Mucosa of descending colon (tissue), 3 donors: ENCODE measurements at regions not wholly inside any gene's neighbourhood (a gene's known extent, or its start where the extent isn't known, plus 50 kb on each side); places are given as distances from the start of the nearest gene placed in this dataset.

Experiments used
- ATAC-seq: fragments of 200-7000 bp; cut with Tn5 transposase; one replicate; pipeline ENCODE4 v1.9.1; 2020; ENCODE audit warnings: mild to moderate bottlenecking, moderate library complexity
- DNase-seq, 3 donors: peaks; one replicate each; pipeline ENCODE4 v3.0.0-alpha.2; 2020
- H3K36me3 ChIP-seq: fragments of 200-600 bp; one replicate; pipeline ENCODE4 v1.8.0; 2021; ENCODE audit warnings: low read depth, mild to moderate bottlenecking
- H3K4me1 ChIP-seq: fragments of 200-600 bp; one replicate; pipeline ENCODE4 v1.8.0; 2021; ENCODE audit warnings: low read depth, mild to moderate bottlenecking
- H3K4me3 ChIP-seq: fragments of 200-600 bp; one replicate; pipeline ENCODE4 v1.8.0; 2021; ENCODE audit warnings: mild to moderate bottlenecking
- H3K9me3 ChIP-seq: fragments of 200-600 bp; one replicate; pipeline ENCODE4 v1.8.0; 2021; ENCODE audit warnings: mild to moderate bottlenecking
- CTCF ChIP-seq: fragments of 200-600 bp; IDR thresholded peaks from one replicate; pipeline ENCODE4 v1.8.0; 2022; ENCODE audit warnings: antibody characterized with exemption, mild to moderate bottlenecking
- intact Hi-C, 2 donors: fragments of 100-400 bp; cut with DNase I in 1 of 2; cut with micrococcal nuclease in 1 of 2; formaldehyde crosslinking; loops; one replicate each; pipeline versions ENCODE4 v1.11.0 to v1.11.1; 2022; cut with DNase I, micrococcal nuclease
- donor health status: DM: no; HTN: no; CAD: no; lungs with moderate emphysema.
- donor health status: DM: no; HTN: no; CAD: no.
- donor health status: DM: no; HTN: yes; CAD: no.

DNA sequence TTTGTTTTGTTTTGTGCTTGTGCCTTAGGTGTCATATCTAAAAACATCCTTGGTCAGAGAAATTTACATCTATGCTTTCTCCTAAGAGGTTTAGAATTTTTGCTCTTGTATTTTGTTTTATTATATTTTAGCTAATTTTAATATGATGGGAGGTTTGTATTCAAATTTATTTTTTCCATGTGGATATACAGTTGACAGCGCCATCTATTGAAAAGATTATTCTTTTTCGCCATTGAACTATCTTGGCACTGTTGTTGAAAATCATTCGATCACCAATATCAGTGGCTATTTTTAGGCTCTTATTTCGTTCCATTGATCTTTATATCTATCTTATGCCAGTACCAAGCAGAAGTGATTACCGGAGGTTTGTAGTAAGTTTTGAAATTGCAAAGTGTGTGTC is 510.3 kb downstream of the BRD1 start:
- Histone ChIP-seq H3K4me1 (no peaks in the 10 kb centered on the region), H3K4me3 (no peak overlapping the region), H3K9me3 (no peaks in the 10 kb centered on the region), H3K36me3 (no peaks in the 10 kb centered on the region)
- ATAC-seq (no peak), DNase-seq (no peak)
- TF ChIP-seq CTCF: no peak
- intact Hi-C loops: loop anchor here in 1 of 2 donors (10.0 kb wide), 1 partner anchor 743 kb away; no protein-coding TSS in a partner anchor

- ATAC-seq: no peak
- no peak for TF ChIP-seq CTCF
- no peaks in the 10 kb centered on the region for H3K36me3 ChIP-seq
These were observed 515.1 kb downstream of the BRD1 start for GRCh38 chr22:49312601-49313000.

GRCh38 chr22:49310354-49310753 is 517.3 kb downstream of the BRD1 start:
- ATAC-seq: no peak
- no peaks in the 10 kb centered on the region for H3K36me3 ChIP-seq
- TF ChIP-seq CTCF: no peak
- DNase-seq: no peak
- no peaks in the 10 kb centered on the region for H3K9me3 ChIP-seq
- intact Hi-C loops: loop anchor here in 1 of 2 donors (10.0 kb wide), 1 partner anchor 736 kb away; no protein-coding TSS in a partner anchor
- H3K4me1 ChIP-seq: no peaks in the 10 kb centered on the region
- H3K4me3 ChIP-seq: no peak overlapping the region

More at GRCh38 chr22:49312601-49313000, 515.1 kb downstream of the BRD1 start:
- Histone ChIP-seq H3K4me3 (no peak overlapping the region), H3K4me1 (no peaks in the 10 kb centered on the region), H3K9me3 (no peaks in the 10 kb centered on the region)
- DNase-seq: no peak
- intact Hi-C loops: loop anchor here in 1 of 2 donors (10.0 kb wide), 1 partner anchor 738 kb away; no protein-coding TSS in a partner anchor

GRCh38 chr22:49308300-49308699 is 519.4 kb downstream of the BRD1 start:
- ATAC-seq (no peak), DNase-seq (no peak)
- H3K36me3 ChIP-seq: no peaks in the 10 kb centered on the region
- no peak overlapping the region for H3K4me3 ChIP-seq
- intact Hi-C loops: no loop called here
- no peak for TF ChIP-seq CTCF
- H3K9me3 ChIP-seq: no peaks in the 10 kb centered on the region
- H3K4me1 ChIP-seq: no peaks in the 10 kb centered on the region

DNA sequence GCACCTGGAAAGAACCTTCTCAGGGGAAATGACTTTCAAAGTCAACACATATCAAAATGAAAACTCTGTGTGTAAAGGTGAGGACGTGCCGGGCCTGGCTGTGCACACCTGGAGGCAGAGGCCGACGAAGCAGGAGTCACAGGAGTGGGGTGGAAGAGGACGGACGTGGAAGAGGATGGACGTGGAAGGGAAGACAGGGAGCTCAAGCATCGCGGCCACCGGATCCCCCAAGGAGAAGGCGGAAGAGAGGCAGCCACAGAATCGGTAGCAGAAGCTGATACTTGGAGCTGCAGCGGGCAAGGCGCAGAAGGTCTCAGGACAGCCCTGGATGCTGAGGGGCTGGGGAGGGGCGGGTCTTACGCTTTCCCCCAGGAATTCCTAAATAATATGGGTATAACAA is 519.8 kb downstream of the BRD1 start:
- Histone ChIP-seq H3K9me3 (no peaks in the 10 kb centered on the region), H3K36me3 (no peaks in the 10 kb centered on the region), H3K4me3 (no peak overlapping the region), H3K4me1 (no peaks in the 10 kb centered on the region)
- ATAC-seq (no peak), DNase-seq (no peak)
- no peak for TF ChIP-seq CTCF
- intact Hi-C loops: no loop called here

- H3K9me3 ChIP-seq: no peaks in the 10 kb centered on the region
- no peaks in the 10 kb centered on the region for H3K36me3 ChIP-seq
- no peak for TF ChIP-seq CTCF
- intact Hi-C loops: no loop called here
- ATAC-seq (no peak), DNase-seq (no peak)
- no peaks in the 10 kb centered on the region for H3K4me1 ChIP-seq
- H3K4me3 ChIP-seq: no peak overlapping the region
These were observed 520.2 kb downstream of the BRD1 start for GRCh38 chr22:49307481-49307830.
